Colon (tissue), 2 donors: ENCODE measurements at regions not wholly inside any gene's neighbourhood (a gene's known extent, or its start where the extent isn't known, plus 50 kb on each side); places are given as distances from the start of the nearest gene placed in this dataset.

Source experiments
- FAIRE-seq: peaks from 2 replicates; lab custom pipeline; 2012; peaks lifted over from hg19 to GRCh38; lab: Jason Lieb, UNC
- donor health status: control.
- donor health status: control.

DNA sequence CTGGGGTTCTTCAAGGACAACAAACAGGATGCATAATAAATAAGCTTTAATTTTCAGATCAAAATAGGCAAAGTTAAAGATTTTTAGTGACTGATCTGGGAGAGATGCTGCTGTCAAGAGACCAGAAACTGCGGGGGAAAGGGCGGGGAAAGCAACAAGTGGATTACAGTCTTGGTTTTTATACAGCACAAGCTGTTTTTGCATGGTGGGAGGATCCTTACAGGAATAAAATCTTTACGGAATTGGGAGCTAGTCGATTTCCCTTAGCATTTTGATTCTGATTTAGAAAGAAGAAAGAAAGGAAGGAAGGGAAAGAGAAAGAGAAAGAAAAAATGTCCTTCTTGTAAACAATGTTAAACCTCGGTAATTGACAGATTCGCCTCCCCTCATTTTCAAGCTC lies 242.3 kb upstream of the SP8 start:
- FAIRE-seq = no peak

DNA sequence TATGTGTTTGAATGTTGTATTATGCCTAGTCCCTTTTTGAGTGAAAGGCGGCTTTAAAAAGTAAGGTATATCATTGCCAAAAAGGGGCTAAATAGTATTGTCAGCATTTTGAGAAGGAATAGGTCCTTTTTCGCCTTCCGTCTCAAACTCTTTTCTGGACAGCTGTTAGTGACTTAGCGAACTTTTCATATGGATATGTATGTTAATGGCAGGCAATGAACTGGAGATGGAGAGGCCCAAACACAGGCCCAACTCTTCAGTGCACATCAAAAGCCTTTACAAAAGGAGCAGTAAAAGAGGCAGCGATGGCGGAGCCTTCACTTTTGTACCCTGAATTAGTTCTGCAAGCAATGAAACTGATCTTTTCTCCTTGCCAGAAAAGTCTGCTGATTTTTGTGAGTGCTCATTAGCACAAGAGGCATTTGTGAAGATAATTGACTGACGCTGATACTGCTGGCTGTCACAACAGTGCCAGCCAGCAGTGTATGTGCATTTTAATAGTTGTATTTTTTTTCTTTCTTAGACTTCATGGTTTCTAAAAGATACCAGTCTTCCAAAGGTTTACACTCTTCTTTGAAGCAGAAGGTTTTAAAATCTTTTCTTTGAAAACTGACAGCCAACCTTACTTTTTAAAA lies 243.7 kb upstream of the SP8 start:
- FAIRE-seq = no peak

DNA sequence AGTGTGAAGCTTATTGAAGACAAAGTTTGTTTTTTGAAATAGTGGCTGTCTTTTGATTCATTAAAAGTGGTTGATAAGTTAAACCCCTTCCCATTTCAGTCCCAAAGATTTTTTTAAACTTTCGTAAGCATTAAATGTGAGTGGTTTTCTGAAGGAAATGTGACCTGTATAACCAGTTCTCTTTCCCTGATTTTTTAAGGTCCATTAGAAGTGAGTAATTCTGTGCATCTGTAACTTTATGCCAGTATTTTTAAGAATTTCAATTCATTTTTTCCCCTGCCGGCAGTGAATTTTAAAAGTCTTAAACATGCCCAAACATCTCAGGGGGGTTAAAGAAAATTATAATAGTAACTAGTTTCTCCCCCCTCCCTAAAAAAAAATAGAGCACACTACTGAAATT lies 254.6 kb upstream of the SP8 start:
- FAIRE-seq = no peak

DNA sequence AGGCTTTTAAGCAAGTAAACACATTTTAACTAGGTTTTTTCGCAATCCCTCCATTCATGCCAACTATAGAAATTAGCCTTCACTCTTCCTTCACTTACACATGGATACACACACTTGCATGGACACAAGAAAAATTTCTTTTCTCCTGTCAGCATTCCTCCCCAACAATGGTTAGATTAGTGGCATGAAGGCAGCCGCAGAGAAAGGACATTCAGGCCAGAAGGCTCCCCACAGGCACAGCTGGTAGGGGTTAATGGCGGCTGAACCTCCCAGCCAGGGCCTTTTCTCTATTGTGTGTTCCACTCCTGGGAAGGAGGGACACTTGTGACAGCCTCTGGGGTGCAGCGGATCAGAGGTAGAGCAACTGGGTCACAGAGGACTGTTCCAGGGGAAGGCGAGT lies 255.0 kb upstream of the SP8 start:
- no peak for FAIRE-seq

DNA sequence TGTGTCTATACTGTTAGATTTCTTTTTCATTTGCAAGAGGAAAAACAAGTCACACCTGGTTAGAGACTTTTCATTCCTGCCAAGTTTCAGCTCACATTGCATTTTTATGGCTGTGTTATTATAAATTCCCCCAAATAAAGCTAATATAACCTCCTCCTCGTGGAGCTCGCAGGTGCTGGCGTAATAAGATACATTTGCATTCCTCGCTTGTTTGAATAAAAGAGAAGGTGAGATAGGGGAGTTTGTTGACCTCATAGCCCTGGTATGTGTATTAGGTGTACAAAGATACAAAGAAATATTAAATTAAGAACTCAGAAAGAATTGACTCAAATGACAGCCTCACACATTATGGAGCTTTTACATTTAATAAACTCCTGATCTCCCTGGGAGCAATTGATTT lies 257.7 kb upstream of the SP8 start:
- no peak for FAIRE-seq

DNA sequence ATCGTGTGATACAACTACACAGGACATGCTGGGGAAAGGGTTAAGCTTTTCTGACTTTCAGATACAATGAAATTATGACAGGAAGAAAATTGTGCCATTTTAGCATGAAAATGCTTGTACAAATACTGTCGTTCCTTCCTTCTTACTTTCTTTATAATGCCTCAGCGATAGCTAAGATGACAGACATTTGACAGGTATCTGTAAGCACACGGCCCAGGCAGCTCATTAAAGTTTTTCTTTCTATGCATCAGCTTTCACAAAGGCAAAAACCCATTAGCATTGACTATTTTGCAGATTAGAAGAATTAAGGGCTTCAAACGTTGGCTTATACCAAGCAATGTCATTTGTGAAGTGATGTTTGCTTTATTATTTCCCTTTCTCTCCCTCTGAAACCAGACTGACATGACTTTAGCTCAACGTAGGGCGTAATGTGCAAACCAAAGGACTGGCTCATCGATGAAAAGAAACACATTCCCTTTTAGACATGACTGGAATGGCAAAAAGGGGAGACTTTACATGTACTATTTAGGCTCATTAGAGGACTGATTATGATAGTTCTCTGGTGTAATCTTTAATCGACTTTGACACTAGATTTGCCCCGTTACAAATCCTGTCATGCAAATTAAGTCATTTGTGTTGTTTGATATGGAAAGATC lies 258.4 kb upstream of the SP8 start:
- no peak for FAIRE-seq

DNA sequence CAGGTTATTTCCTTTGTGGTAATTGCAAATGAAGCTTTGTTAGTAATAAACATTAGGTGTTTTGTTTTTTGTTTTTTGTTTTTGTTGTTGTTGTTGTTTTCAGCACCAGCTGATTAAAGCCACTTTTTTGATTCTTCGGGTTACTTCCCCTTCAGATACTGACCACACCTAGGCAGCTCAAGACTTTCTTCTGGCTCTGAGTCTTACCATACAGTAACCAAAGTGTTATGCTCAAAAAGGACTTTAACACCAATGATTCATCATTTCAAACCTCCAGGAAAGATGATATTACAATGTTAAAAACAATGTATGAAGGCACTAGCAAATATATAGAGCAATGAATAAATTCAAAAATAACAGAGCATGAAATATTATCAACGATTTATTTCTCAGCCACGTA lies 265.2 kb upstream of the SP8 start:
- FAIRE-seq = no peak

DNA sequence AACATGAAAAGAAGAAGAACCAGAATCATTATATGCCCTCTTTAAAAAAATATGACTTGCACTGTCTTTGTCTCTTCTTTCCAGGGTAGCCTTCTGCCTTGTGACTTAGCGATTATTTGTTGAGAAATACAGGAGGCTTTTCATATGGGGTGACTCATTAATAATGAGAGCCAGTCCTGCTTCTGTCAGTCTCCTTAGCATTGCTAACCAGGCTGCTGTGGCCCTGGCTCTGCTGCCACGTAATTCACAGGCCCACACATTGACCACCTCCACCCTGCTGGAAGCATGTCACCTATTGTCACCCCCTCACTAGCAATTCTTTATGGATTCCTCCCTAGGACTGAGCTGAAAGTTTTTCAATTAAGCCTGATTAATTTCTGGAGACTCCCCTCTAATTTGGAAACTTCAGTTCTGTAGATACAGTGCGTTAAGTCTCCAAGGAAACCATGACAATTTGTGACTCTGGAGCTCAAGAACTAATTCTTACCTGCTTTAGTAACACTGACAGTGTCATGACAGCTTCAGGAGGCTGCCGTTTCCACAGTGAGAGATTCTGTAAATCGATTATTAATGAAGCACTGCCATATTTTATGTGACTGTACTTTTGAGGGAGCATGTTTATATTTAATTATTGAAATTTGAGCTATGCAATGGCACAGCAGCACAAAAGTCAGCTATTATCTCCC lies 267.9 kb upstream of the SP8 start:
- FAIRE-seq = no peak

DNA sequence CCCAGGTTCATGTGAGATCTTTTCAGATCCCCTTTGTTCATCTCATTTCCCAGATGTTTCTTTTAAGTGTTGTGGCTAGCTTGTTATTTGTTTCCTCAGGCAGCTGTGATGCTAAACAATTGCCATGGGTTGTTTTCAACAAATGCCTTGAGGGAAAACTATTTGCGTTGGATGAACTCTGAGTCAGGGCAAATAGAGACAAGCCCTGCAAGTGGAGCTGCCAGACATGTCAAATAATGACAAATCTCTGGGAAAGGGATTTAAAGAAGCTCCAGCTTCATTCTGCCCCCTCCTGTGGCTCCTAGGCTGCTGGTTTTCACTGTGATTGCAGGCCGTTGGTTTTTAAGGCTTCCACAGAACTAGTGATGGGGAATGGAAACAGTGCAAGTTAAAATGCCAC lies 272.4 kb upstream of the SP8 start:
- no peak for FAIRE-seq

DNA sequence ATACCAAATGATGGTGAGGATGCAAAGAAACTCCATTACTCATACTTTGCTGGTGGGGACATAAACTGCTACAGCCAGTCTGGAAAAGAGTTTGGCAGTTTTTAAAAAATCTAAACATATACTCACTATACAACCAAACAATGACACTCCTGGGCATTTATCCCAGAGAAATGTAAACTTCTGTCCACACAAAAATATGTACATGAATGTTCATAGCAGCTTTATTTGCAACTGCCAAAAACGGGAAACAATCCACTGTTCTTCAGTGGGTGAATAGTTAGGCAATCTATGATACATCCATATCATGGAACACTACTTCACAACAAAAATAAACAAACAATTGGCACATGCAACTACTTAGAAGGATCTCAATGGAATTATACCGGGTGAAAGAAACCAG lies 276.4 kb upstream of the SP8 start:
- no peak for FAIRE-seq

DNA sequence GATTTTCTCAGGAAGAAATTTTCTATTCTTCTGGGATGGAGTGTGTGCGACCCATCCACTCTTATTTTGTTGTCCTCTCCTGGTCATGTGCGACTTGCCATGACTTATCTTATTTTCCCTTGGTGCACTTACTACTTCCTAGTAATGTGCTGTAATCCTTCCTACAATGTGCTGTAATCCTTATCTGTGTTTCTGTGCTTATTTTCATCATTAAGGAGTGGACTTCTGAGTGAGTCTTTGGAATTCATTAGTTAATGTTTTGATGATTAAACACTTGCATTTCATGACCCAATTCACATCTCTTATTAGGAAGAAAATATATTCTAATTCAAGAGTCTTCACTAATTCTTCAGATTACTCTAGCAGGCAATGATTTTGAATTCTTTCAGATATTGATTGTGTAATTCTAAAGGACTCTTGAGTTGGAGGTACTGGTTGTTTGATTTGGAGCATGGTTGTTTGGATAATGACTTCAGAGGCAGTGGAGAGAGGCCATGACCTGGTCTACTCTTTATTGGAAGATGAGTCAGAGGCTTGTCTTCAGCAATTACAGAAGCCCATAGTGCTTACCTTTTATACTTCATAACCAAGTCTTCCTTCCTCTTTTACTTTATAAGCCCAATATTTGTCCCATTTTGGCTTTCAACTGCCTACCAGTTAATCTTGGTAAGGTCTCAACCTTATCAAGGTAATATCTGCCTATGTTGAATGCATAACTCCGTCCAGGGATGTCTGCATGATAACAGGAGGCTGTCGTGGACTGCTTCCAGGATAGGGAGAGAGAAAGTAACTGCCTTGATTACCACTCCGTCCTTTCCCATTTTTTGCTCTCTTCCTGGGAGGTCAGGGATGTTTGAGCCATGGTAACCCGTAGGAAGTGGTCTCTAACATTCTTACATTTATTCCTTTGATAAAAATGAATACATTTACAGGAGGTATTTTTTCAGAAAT lies 278.3 kb upstream of the SP8 start:
- no peak for FAIRE-seq

DNA sequence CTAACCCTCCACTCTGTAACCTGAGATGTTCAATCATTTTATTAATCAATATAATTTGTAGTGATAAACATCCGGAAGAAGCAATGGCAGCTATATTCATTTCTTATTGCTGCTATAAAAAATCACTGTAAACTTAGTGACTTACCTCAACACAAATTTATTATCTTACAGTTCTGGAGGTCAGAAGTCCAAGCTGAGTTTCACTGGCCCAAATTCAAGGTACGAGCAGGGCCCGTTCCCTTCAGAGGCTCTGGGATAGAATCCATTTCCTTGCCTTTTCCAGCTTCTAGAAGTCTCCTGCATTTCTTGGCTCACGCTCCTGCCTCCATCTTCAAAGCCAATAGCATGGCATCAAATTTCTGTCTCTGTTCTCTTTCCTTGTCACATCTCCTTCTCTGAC lies 279.5 kb upstream of the SP8 start:
- no peak for FAIRE-seq

DNA sequence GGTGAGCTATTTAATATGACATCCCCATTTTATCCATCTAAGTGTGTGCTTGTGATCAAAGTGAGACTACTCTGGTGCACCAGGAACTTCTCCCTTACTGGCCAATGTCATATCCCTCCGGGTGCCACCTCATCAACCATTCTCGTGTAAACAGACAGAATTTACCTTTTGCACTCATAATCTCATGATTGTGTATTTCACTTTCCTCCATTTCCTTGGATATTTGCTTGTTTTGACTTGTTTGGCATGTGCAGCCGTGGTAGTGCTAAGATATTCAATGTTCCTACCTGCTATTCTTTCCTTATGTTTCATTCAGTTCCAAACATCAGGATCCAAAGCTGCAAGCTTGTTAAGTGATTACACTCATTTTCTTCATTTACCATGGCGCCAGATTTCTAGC lies 280.5 kb upstream of the SP8 start:
- no peak for FAIRE-seq

DNA sequence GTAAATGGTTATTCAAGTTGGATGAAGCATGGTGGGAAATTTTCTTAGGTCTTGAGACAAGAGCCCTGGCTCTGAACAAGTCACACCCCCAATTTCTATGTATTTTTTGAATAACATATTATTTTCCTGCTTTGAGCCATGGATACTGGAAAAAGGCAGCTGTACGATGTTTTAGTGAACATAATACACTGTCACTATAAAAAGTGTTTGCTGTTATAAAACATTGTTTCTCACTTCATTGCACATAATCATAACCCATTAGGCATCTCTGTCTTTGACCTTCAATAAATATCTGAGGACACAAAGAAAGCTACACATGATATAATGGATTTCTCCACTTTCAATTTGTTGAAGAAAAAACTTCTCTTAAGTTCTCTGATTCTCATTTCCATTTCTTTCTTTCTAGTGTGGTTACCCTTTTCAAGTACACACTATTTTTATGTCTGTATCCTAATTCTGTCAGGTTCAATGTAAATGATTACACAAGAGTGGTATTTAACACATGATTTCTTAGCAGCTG lies 283.9 kb upstream of the SP8 start:
- FAIRE-seq = no peak

DNA sequence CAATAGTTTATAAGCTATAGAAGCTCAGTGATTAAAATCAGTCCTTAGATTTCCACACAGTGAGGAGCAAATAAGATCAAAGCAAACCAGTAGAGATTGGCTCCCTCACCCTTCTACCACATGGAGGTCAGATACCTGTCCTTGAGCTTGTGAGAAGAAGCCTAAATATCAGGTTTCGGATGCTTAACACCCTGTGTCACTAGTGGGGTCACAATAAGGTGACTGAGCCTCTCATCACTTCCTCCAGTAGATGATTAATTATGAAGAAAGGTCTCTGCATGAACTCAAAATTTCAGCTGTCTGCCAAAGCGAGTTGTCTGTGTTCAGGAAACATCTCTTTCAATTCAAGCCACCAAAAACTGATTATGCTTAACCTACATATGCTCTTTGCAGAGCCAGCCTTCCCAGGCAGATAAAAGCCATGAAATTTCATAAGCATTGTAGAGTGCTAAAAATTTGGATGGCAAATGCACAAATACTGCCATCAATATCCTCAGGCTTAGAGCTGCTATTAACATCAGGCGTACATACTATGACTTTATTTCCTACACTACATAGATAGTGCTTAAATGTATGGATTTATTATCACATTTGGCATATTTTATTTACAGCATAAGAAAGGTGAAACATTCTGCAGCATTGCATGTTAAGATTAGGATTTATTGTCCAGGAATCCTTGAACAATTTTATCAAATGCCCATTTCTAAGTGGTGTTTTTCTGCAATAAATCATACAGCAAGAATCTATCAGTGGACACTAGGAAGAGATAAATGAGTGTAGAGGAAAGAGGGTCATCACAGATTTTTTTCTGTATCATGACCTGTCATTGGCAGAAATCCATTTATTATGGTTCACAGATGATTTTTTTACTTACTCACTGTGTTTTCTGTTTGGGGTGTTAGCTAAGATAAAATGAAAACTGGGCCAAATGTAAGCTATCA lies 285.1 kb upstream of the SP8 start:
- FAIRE-seq = no peak

DNA sequence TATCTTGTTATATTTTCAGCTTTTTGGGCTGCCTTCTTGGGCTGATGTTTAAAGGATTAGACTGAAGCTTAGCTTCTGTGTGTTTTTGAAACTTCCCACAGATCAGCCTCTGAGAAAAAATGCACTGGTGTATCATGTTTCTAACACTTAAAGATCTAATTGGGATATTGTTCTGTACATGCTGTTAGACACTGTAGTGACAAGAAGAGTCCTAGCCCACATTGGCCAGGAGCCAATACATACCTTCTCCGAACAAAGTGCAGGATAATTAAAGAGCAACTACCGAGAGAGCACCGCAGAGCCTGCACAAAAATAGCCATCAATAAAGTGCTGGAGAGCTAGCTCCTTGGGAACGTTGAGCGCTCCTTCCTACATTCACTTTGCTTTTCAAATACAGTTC lies 289.4 kb upstream of the SP8 start:
- FAIRE-seq = no peak

DNA sequence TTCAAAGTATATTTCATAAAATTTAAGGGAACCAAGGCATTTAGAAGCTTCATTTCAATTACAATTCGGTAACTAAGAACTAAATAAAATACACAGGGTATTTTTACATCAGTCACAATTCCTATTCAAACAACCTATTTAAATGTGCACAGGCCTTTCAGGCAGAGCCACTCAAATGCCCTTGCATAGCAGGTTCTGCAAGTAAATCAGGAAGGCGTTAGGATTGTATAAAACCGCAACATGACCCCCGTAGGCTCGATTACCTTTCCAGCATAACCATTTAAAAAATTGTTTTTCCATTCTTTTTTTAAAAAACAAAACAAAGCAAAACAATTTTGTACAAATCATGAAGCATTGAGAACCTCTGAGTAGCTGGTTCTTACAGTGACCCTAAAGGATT lies 289.9 kb upstream of the SP8 start:
- FAIRE-seq = no peak

DNA sequence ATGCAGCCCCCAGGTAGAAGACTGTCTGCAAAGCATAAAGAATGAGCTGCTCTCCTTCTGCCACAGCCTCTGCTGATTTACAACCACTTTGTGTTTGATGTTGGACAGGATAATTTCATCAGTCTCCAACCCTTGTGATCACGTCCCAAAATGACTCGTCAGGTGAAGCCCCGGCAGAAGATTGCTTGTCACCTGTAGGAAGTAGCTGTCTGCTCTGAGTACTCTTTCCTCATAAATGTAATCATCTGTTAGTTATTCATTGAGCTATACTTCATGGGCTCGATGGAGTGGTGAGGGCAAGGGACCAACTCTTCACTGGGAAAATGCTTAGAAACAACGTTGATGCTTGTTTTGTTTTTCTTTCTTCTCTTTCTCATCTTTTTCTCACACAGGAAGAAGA lies 290.9 kb upstream of the SP8 start:
- FAIRE-seq = no peak

DNA sequence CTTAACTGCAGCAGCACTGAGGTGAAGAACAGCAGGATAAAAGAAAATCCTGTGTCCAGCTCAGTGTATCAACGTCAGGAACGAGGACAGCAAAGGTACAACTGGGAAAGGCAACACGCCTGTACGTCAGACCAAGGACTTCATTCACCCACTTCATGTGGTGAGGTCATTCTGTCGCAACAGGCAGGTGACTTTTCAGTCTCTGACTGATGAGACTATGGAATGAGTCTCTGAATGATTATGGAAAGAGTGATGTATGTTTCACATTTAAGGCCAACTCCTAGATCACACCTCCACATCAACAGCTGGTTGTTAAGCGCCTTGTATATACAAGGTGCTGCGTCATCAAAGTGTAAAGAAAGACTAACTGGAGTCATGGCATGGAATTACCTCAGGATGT lies 297.6 kb upstream of the SP8 start:
- no peak for FAIRE-seq

DNA sequence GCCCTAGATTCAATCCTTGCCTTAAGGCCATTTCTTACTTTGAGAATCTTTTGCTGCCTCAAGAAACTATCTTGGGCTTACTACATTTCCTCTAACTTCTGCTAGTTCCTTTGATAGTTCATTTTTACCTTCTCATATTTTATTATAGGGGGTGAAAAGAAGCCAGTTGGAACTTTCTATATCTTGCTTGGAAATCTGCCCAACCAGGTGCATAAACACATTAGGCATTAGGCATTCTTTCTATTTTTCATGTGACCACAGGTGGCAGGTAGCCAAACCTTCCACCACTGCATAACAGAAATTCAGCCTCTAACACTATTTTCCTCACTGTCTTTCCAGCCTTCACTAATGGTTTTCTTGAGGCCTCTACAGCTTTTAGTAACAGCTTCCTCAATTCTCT lies 300.0 kb upstream of the SP8 start:
- no peak for FAIRE-seq

DNA sequence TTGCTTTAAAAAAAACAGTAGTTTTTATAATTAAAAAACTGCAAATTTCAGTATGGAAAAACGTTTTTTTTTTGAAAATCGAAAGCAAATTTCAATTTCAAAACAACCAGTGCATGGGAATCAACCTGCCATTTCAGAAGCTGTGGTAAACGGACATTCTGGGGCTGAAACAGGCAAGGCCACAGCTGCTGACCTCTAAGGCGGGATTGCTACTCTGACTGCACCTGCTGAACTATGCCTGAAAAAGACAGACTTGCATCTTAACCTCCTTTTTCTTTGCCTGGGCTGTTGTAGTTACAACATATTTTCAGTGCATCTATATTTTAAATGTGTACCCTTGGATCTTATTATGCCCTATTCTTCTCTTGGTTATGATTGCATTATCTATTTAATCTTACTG lies 303.0 kb upstream of the SP8 start:
- no peak for FAIRE-seq
